HG02678 (cell line): ENCODE measurements at regions not wholly inside any gene's neighbourhood (a gene's known extent, or its start where the extent isn't known, plus 50 kb on each side); places are given as distances from the start of the nearest gene placed in this dataset.
"Not testable (repeated sequence)": the region's sequence is repeated elsewhere in the genome, so short reads cannot be mapped to it uniquely, and the experiment has no call there.

Source experiments
- ATAC-seq: cut with Tn5 transposase; IDR thresholded peaks from one replicate; pipeline ENCODE4 v1.9.1; 2021; ENCODE audit warnings: mild to moderate bottlenecking, moderate library complexity; ENCODE audit not compliant: unreplicated experiment

DNA sequence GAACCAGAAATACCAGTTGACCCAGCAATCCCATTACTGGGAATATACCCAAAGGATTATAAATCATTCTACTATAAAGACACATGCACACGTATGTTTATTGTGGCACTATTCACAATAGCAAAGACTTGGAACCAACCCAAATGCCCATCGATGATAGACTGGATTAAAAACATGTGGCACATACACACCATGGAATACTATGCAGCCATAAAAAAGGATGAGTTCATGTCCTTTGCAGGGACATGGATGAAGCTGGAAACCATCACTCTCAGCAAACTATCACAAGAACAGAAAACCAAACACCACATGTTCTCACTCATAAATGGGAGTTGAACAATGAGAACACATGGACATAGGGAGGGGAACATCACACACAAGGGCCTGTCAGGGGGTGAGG, 86.2 kb upstream of the SETMAR start:
- ATAC-seq, result not testable (repeated sequence)

GRCh38 chr3:4218456-4219226, 84.5 kb upstream of the SETMAR start:
- ATAC-seq, result no peak

GRCh38 chr3:4219227-4219568, 84.0 kb upstream of the SETMAR start:
- ATAC-seq, result no peak

DNA sequence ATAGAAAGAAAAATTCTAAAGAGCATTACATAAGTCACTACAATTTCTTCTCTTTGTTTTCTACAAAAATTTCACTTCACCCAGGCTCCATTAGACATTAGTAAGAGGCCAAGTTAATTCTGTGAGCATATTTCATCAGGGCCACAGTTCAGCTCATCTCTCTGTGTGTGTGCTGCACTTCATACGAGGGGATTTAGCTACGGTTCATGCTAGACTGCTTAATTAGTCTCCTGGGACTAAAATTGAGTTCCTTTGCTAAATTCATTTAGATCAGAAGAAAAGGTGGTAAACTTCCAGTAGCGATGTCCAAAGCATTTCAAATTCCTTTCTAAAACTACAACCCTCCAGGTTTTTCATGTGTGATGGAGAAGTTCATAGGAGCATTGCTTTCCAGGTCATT, 83.1 kb upstream of the SETMAR start:
- ATAC-seq, result no peak

DNA sequence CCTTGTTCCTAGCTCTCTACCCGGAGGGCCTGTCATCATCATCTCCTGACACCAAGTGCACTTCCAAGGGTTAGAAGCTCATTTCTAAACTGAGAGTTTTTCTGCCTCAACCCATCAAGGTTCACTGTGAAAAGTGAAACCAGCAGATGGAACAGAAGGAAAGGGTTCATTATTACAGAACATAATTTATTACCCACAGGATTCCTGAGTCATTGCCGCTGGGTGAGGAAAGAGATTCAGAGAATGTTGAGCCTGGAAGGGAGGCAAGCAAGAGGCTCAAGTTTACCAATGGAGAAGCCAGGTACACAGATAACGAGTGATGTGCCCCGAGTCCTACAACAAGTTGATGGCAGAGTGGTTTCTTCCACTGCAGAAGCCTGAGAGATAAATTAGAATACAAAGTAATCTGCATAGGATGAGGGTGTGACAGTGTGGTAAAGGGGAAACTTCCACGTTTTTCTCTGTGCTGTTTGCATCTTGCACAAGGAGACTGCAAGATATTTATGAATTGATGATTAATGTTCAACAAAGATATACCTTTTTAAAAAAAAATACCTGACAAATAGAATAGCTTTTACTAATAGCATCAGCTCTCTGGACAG, 80.5 kb upstream of the SETMAR start:
- no peak for ATAC-seq

GRCh38 chr3:4223777-4224176, 79.4 kb upstream of the SETMAR start:
- no peak for ATAC-seq

- no peak for ATAC-seq
Observed at GRCh38 chr3:4224331-4224730, 78.8 kb upstream of the SETMAR start.

DNA sequence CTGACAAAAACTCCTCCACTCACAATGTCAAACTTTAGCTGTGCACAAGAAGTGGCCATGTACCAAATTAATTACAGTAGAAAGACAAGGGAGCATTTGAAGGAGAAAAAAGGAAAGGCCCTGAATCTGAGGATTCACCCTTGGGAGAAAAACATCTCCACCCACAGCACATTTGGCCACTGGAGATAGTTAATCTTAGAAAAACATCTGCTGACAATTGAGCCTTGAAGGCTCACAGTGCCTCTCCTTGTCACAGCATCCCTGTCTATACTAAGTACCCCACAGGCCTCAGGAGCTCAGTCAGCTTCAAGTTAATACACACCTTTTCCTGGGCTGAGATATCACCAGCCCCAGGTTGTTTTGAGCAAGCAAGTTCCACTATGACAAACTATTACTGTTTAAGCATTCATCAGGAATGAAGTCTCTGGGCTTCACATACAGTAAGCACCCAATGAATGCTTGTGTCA, 78.1 kb upstream of the SETMAR start:
- no peak for ATAC-seq

DNA sequence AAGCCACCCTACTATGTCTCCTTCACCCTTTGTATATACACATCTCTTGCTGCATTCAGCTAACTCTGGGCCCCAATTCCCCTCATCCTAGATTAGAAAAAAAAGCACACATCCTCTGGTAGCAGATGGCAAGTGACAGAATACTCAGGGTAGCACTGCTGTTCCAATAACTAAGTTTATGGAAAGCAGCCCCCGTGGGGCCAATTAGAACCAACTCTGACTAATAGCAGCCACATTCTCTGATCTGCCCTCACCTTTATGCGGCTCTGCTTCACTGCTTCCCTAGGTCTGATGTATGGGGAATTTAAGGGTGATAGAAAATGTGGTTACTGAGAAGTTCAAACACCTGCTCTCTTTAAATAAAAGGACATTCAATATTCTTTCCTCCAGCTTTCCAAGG, 74.9 kb upstream of the SETMAR start:
- ATAC-seq, result no peak

DNA sequence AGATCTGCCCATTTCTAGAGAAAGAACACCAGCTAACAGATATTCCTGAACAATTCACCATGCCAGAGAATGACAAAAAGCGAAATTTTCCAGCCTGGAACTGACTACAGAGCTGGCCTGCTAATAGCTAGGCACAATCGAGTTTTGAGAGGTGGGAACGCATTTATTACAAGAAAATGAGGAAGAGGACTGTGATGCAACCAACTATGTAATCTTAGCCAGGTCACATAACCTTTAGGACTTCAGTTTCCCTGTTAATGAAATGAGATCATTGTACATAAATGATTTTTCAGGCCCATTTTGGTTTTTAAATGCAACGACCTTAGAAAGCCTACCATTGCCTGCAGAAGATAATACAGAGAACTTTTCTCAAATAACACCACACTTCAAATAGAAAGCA, 72.1 kb upstream of the SETMAR start:
- ATAC-seq, result no peak

GRCh38 chr3:4232798-4233197, 70.4 kb upstream of the SETMAR start:
- ATAC-seq, result no peak

DNA sequence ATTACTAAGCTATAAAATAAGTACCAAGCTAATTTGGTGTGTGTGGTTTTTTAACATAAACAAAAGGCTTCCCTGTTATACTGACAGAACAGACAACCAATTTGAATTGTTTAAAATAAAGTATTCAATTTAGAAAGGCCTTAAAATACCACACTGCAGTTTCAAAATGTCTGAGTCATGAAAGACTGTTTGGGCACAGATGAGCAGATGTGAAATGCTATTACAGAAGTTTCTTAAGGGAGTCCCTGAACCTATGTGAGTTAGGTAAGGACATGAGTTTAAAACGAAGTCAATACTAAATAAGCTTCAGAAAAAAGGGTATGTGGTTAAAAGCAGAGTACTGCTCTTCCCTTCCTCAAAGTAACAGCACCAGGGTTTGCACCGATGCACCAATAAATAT, 69.7 kb upstream of the SETMAR start:
- no peak for ATAC-seq

GRCh38 chr3:4234889-4235288, 68.3 kb upstream of the SETMAR start:
- ATAC-seq, result no peak

DNA sequence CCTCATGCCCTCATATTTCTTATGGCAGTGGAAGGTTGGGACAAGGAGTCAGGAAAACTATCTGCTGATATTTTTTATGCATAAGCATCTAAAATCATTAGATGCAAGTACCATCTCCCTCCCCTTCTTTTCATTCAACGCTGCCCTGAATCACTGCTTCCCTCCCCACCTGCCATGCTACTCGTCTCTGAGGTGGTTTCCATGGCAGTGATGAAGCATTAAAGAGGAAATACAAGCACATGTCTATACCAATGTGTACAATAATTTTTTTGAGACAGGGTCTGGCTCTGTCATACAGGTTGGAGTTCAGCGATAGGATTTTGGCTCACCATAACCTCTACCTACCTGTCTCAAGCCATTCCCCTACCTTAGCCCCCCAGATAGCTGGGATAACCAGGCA, 67.5 kb upstream of the SETMAR start:
- no peak for ATAC-seq

GRCh38 chr3:4241595-4242170, 61.5 kb upstream of the SETMAR start:
- ATAC-seq, result no peak

- ATAC-seq, result no peak
Observed at GRCh38 chr3:4245671-4246070, 57.5 kb upstream of the SETMAR start.

DNA sequence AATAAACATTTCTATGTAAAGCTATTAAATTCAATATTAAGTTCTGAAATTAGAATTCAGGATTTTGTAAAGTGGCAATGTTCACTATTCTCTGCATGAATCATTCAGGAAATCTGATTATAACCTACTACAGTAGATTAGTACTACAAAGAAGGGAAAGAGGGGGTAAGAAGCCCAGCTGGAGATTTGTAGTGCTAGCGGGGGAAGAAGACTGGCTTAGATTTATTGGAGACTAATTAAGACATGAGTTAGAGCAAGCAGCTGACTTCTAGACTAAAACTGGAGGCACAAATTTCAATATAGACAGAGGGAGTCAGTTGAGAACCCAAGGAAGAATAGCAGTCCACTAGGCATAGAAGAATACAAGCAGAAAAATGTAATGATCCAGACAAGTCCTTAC, 55.8 kb upstream of the SETMAR start:
- ATAC-seq, result no peak

DNA sequence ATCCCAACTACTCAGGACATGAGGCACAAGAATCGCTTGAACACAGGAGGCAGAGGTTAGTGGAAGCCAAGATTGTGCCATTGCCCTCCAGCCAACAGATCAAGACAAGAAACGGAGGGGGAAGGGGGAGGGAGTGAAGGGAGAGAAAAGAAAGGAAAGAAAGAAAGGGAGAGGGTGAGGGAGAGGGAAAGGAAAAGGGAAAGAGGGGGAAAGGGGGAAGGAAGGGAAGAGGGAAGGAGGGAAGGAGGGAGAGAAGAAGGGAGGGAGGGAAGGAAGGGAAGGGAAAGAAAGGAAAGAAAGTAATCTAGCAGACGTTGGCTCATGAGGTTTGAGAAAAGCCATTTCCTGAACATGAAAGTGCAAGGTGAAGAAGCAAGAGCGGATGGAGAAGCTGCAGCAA, 53.1 kb upstream of the SETMAR start:
- ATAC-seq, result no peak

GRCh38 chr3:4251412-4251811, 51.8 kb upstream of the SETMAR start:
- no peak for ATAC-seq

- not testable (repeated sequence) for ATAC-seq
Observed at GRCh38 chr3:4253072-4253832, 49.9 kb upstream of the SETMAR start.
